CD14-positive monocyte (primary cell): ENCODE measurements at regions not wholly inside any gene's neighbourhood (a gene's known extent, or its start where the extent isn't known, plus 50 kb on each side); places are given as distances from the start of the nearest gene placed in this dataset.

Source experiments
- DNase-seq, 3 donors: peaks; one replicate each; pipeline ENCODE4 v3.0.0-alpha.2; 2011 to 2022
- H2AFZ ChIP-seq: 2 replicates; pipeline ENCODE4 v1.6.0; 2012; ENCODE audit warnings: mild to moderate bottlenecking, low read depth, low read length, inconsistent platforms; ENCODE audit not compliant: insufficient read depth, poor library complexity, severe bottlenecking
- H3K27ac ChIP-seq, 2 donors: 1 replicate in 1 of 2; 2 replicates in 1 of 2; pipeline ENCODE4 v1.5.1; 2012 to 2013; ENCODE audit warnings: low read length in 2 of 2, control low read depth in 1 of 2, inconsistent platforms in 1 of 2, low read depth in 1 of 2, mild to moderate bottlenecking in 1 of 2
- H3K27me3 ChIP-seq, 2 donors: one replicate each; pipeline versions ENCODE4 v1.6.0 to v1.6.1; 2011 to 2013; ENCODE audit warnings: low read length in 2 of 2; ENCODE audit not compliant: control insufficient read depth in 2 of 2, insufficient read depth in 2 of 2
- H3K36me3 ChIP-seq, 2 donors: replicated peaks in 1 of 2; 1 replicate in 1 of 2; 2 replicates in 1 of 2; pipeline versions ENCODE4 v1.5.1 to v1.6.1; 2012 to 2013; ENCODE audit warnings: low read length in 2 of 2, control low read depth in 1 of 2, inconsistent platforms in 1 of 2, mild to moderate bottlenecking in 1 of 2; ENCODE audit not compliant: insufficient read depth in 2 of 2, control insufficient read depth in 1 of 2
- H3K4me1 ChIP-seq, 2 donors: 1 replicate in 1 of 2; 2 replicates in 1 of 2; pipeline versions ENCODE4 v1.5.1 to v1.6.1; 2012 to 2013; ENCODE audit warnings: low read length in 2 of 2, control low read depth in 1 of 2, inconsistent platforms in 1 of 2, mild to moderate bottlenecking in 1 of 2, moderate library complexity in 1 of 2; ENCODE audit not compliant: insufficient read depth in 2 of 2, control insufficient read depth in 1 of 2
- H3K4me2 ChIP-seq: replicated peaks from 2 replicates; pipeline ENCODE3; 2012; ENCODE audit warnings: low read length, moderate library complexity, mild to moderate bottlenecking; ENCODE audit not compliant: poor library complexity, severe bottlenecking; ENCODE audit errors: extremely low read depth
- H3K4me3 ChIP-seq, 3 experiments: fragments of 200-600 bp in 1 of 3; sonication (generic) in 1 of 3; replicated peaks in 1 of 3; 1 replicate in 2 of 3; 2 replicates in 1 of 3; pipeline ENCODE4 v1.5.1; 2011 to 2013; ENCODE audit warnings: low read length in 3 of 3, mild to moderate bottlenecking in 3 of 3, control low read depth in 2 of 3, low read depth in 2 of 3, inconsistent platforms in 1 of 3, moderate library complexity in 1 of 3
- H3K79me2 ChIP-seq: 2 replicates; pipeline ENCODE4 v1.6.0; 2012; ENCODE audit warnings: mild to moderate bottlenecking, control low read depth, inconsistent platforms, low read length, moderate library complexity; ENCODE audit not compliant: insufficient read depth
- H3K9ac ChIP-seq: 2 replicates; pipeline ENCODE4 v1.6.0; 2017; ENCODE audit warnings: low read length, mild to moderate bottlenecking; ENCODE audit not compliant: insufficient read depth, poor library complexity, severe bottlenecking
- H3K9me3 ChIP-seq, 2 donors: replicated peaks in 1 of 2; 1 replicate in 1 of 2; 2 replicates in 1 of 2; pipeline versions ENCODE4 v1.5.1 to v1.6.1; 2012 to 2013; ENCODE audit warnings: low read length in 2 of 2, control low read depth in 1 of 2; ENCODE audit not compliant: control insufficient read depth in 1 of 2, insufficient read depth in 1 of 2
- H4K20me1 ChIP-seq: 2 replicates; pipeline ENCODE4 v1.6.0; 2012; ENCODE audit warnings: mild to moderate bottlenecking, low read length, control low read depth, moderate library complexity; ENCODE audit not compliant: insufficient read depth
- H3K27ac Mint-ChIP-seq, 7 donors: one replicate each; pipeline ENCODE4 v1.8.0; 2020; ENCODE audit warnings: mild to moderate bottlenecking in 7 of 7, mixed read lengths in 7 of 7, moderate library complexity in 6 of 7, inconsistent platforms in 2 of 7
- H3K27me3 Mint-ChIP-seq, 3 donors: one replicate each; pipeline ENCODE4 v1.8.0; 2021 to 2022; ENCODE audit warnings: low read depth in 3 of 3, mild to moderate bottlenecking in 3 of 3, mixed read lengths in 3 of 3, moderate library complexity in 3 of 3, inconsistent platforms in 1 of 3
- H3K36me3 Mint-ChIP-seq, 2 donors: one replicate each; pipeline ENCODE4 v1.8.0; 2020; ENCODE audit warnings: mixed read lengths in 2 of 2, inconsistent platforms in 1 of 2, mild to moderate bottlenecking in 1 of 2
- H3K4me1 Mint-ChIP-seq: one replicate; pipeline ENCODE4 v1.8.0; 2020; ENCODE audit warnings: mild to moderate bottlenecking, mixed read lengths
- H3K4me3 Mint-ChIP-seq, 2 donors: one replicate each; pipeline ENCODE4 v1.8.0; 2020; ENCODE audit warnings: mild to moderate bottlenecking in 2 of 2, mixed read lengths in 2 of 2, moderate library complexity in 1 of 2
- H3K9me3 Mint-ChIP-seq, 7 donors: one replicate each; pipeline ENCODE4 v1.8.0; 2020 to 2022; ENCODE audit warnings: mixed read lengths in 7 of 7, mild to moderate bottlenecking in 6 of 7, moderate library complexity in 6 of 7, inconsistent platforms in 2 of 7
- CTCF ChIP-seq: fragments of 200-600 bp; IDR thresholded peaks from one replicate; pipeline ENCODE4 v1.8.0; 2022; ENCODE audit warnings: antibody characterized with exemption, mild to moderate bottlenecking
- WGBS: methylation state at CpG from one replicate; pipeline ENCODE4 v1.1.5; 2013; ENCODE audit warnings: missing lambda C conversion rate; ENCODE audit not compliant: insufficient coverage; 5-methylcytosine and 5-hydroxymethylcytosine counted together
- intact Hi-C, 2 donors: fragments of 100-400 bp; cut with micrococcal nuclease; formaldehyde crosslinking; loops; one replicate each; pipeline versions ENCODE4 v1.15.0 to v1.15.1; 2023

- 94% methylated on average over 35 of the region's 41 CpGs for WGBS
- Mint-ChIP-seq H3K36me3 (no peaks in the 10 kb centered on the region), H3K27ac (no peak overlapping the region), H3K9me3 (peaks cover 20 to 32% (median 23%) of the 10 kb centered on the region in 7 donors), H3K27me3 (no peaks in the 10 kb centered on the region), H3K4me3 (no peak overlapping the region), H3K4me1 (no peaks in the 10 kb centered on the region)
- peaks cover 56 to 57% of the 10 kb centered on the region in 2 donors for H3K9me3 ChIP-seq
- H3K36me3 ChIP-seq: no peaks in the 10 kb centered on the region
- H3K4me3 ChIP-seq: no peak overlapping the region
- H3K4me1 ChIP-seq: no peaks in the 10 kb centered on the region
- H3K27ac ChIP-seq: no peak overlapping the region
- H3K4me2 ChIP-seq: no peak overlapping the region
- intact Hi-C loops: no loop called here
- H3K27me3 ChIP-seq: no peaks in the 10 kb centered on the region
- no peak for DNase-seq
- no peak overlapping the region for H3K9ac ChIP-seq
- no peak overlapping the region for H2AFZ ChIP-seq
- no peak for TF ChIP-seq CTCF
- no peaks in the 10 kb centered on the region for H4K20me1 ChIP-seq
- no peaks in the 10 kb centered on the region for H3K79me2 ChIP-seq
These were observed 890.6 kb upstream of the LRRTM1 start for GRCh38 chr2:81195017-81195773.

DNA sequence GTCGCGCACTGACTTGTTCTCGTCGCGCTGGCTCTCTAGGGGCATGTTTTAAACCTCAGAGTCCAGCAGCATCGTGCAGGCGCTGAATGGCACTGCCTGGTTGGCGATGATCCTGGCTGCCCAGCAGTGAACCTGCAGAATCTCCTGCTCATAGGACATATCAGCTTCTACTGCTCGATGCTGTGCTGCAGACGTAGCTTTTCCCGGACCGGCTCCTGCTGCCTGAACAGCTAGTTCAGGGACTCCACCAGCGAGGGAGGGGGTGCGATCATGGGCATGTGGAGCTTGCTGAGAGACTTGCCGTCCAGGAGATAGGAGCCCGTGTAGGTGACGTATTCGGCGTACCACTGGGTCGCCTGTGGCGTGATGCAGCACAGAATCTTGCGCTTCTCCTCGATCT is 890.0 kb upstream of the LRRTM1 start:
- intact Hi-C loops: no loop called here
- Histone ChIP-seq H3K4me2 (no peak overlapping the region), H4K20me1 (no peaks in the 10 kb centered on the region), H3K27ac (no peak overlapping the region), H3K79me2 (no peaks in the 10 kb centered on the region), H3K36me3 (no peaks in the 10 kb centered on the region), H2AFZ (no peak overlapping the region), H3K9ac (no peak overlapping the region), H3K4me1 (no peaks in the 10 kb centered on the region), H3K27me3 (no peaks in the 10 kb centered on the region), H3K9me3 (peaks cover 53 to 56% of the 10 kb centered on the region in 2 donors), H3K4me3 (no peak overlapping the region)
- peaks cover 20 to 32% (median 23%) of the 10 kb centered on the region in 7 donors for H3K9me3 Mint-ChIP-seq
- H3K36me3 Mint-ChIP-seq: no peaks in the 10 kb centered on the region
- H3K27ac Mint-ChIP-seq: no peak overlapping the region
- H3K4me3 Mint-ChIP-seq: no peak overlapping the region
- no peaks in the 10 kb centered on the region for H3K27me3 Mint-ChIP-seq
- no peak for TF ChIP-seq CTCF
- 97% methylated on average over 23 of the region's 23 CpGs for WGBS
- DNase-seq: no peak
- no peaks in the 10 kb centered on the region for H3K4me1 Mint-ChIP-seq
